GM18499 (cell line): ENCODE measurements at regions not wholly inside any gene's neighbourhood (a gene's known extent, or its start where the extent isn't known, plus 50 kb on each side); places are given as distances from the start of the nearest gene placed in this dataset.

Source experiments
- ATAC-seq: cut with Tn5 transposase; IDR thresholded peaks from one replicate; pipeline ENCODE4 v1.9.1; 2021; ENCODE audit warnings: moderate number of reproducible peaks; ENCODE audit not compliant: insufficient read depth, unreplicated experiment

DNA sequence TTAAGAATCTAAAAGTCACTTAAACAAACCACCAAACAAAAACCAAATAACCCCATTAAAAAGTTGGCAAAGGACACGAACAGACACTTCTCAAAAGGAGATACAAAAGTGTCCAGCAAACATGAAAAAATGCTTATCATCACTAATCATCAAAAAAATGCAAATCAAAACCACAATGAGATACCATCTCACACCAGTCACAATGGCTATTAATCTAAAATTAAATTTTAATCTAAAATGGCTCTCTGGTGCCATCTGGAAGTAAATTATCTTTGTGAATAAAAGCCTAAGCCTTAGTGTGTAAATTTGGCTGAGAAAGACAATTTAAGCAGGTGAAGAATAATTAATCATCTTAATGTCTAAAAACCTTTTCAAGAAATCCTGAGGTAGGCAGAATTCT, 204.5 kb upstream of the PPFIA2 start:
- ATAC-seq = no peak

DNA sequence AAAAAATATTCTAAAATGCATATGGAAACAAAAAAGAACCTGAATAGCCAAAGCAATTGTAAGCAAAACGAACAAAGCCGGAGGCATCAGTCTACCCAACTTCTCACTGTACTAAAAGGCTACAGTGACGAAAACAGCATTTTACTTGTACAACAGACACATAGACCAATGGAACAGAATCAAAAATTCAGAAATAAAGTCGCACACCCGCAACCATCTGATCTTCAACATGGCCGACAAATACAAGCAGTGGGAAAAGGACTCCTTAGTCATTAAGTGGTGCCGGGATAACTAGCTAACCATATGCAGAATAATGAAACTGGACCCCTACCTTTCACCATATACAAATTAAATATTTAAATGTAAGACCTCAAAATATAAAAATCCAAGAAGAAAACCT, 203.9 kb upstream of the PPFIA2 start:
- no peak for ATAC-seq

DNA sequence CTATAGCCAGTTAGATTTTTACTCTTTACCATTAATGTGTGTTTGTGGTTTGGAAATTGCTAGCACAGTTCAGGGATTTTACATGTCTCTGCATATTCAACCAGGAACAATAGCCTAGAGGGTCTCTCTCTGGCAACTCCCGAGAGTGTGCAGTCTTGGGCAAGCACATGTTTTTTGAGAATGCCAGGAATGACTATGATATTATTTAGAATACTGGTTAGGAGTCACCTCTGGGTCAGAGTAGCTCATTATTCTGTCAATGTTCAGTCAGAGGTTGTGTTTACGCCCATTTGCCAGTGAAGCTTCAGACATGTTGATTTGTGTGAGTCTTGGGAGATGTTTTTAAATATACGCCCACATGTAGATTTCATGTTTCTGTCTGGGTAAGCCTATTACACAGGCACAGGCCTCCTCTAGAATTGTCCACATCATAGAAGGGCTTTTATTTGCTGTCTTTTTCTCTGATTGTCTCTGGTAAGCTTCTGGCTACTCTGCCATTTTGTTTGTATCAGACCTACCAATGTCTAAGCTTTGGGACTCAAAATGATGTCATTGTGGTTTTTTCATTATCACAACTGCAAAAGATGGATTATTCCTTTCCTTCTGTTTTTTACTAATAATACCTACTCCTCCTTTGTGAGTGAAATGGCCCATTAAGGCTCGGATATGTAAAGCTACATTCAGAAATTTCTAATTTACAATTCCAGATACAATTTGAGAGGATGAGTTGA, 203.1 kb upstream of the PPFIA2 start:
- ATAC-seq = no peak

DNA sequence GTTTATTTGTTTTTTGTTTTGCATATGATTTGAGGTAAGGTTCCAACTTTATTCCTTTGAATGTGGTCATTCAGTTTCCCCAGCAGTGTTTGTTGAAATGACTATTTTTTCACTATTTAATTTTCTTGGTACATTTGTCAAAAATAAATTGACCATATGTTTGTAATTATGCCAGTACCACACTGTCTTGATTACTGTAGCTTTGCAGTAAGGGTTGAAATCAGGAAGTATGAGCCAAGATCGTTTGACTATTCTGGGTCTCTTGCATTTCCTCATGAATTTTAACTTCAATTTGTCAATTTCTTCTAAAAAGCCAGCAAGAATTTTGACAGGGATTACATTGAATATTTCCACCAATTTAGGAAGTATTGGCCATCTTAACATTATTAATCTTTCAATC, 199.3 kb upstream of the PPFIA2 start:
- ATAC-seq = no peak

DNA sequence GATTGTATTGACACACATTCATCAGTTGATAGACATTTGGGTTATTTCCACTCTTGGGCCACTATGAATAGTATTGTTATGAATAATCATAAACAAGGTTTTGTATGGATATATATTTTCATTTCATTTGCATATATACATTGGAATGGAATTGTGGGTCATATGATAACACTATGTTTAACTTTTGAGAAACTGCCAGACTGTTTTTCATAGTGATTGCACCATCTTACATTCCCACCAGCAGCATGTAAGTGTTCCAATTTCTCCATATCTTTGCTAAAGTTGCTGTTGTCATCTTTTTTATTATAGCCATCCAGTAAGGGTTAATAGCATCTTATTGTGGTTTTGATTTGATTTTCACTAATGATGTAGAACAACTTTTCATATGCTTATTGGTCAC, 198.5 kb upstream of the PPFIA2 start:
- no peak for ATAC-seq

DNA sequence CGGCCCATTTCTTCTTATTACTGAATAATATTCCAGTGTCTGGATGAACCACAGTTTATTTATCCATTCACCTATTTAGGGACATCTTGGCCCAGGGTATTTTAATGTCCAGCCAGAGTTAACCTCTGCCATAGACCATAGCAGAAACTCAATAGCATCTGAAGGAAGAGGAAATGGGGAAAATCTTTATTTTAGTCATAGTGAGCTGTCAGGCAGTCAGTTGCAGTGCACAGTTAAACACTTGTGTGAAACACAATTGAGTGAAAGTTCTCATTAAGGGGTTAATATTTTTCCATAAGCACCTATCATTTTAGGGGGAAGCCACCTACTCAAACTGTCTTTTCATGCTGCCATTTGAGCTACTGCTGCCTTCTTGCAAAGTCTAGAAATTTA, 197.3 kb upstream of the PPFIA2 start:
- no peak for ATAC-seq

DNA sequence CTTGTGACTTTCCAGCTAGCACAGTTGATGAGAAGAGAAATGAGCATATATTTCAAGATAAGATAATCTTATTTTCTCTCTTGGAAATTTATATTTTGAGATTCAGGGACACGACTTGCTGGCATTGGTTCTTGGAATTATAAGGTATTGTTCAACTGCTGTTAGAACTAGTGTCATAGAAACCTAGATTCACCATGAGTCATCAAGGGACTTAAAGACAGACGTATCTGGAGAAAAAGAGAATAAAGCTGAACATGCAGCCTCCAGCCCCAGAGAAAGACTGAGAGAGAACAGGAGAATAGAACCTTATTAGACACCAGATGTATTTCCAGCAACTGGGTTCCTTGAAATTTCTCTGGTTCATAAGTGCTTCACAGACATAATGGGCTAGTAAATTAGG, 194.4 kb upstream of the PPFIA2 start:
- ATAC-seq = no peak

DNA sequence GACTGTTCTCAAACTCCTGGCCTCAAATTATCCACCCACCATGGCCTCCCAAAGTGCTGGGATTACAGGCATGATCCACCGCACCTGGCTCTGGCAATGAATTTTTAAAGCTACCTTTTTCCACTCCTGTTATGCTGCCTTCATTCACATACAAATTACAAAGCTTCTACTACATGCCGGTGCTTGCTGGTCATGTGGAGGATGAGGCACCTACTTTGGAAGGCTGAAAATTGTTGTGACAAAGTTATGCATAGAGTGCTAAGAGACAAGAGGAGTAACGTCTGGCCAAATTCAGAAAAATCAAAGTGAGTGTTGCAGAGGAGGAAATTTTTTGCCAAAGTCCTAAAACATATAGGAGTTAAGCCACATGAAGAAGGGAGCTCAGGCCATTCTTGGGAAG, 191.7 kb upstream of the PPFIA2 start:
- no peak for ATAC-seq

DNA sequence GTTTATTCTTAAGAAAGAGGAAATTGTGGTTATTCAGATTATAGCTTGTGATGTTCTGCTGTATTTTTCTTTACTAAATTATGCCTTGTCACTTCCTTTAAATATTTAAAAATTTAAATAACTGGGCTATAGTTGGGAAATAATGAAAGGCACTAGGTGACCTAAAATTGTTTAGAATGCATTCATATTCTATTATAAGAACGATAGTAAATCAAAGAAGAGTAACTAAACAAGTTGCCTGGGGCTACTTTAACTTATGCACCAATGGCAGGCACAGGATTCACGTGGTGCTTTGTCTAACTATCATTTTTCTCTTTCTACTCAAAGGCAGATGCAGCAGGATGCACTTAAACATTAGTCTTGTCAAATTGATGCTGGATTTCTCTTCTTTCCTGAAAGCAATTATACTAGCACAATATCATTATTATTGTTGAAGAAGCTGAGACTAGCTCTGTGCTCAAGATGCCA, 190.7 kb upstream of the PPFIA2 start:
- no peak for ATAC-seq

DNA sequence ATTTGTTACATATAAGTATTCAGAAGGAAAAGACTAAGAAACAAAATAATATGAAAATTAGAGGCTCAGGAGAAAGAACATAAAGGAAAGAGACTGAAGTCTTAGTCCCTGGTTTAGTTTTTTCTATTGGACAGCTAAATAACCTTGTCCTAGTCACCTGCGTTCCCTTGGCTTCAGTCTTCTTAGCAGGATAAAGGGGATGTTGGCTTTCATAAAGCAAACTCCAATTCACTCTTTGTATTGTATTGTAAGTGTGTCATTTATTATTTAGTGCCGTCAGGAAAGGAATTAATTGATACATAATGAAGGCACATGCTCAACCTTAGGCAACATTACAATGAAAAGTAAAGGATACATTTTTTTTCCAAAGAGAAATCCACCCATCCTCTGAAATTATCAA, 190.3 kb upstream of the PPFIA2 start:
- ATAC-seq = no peak

DNA sequence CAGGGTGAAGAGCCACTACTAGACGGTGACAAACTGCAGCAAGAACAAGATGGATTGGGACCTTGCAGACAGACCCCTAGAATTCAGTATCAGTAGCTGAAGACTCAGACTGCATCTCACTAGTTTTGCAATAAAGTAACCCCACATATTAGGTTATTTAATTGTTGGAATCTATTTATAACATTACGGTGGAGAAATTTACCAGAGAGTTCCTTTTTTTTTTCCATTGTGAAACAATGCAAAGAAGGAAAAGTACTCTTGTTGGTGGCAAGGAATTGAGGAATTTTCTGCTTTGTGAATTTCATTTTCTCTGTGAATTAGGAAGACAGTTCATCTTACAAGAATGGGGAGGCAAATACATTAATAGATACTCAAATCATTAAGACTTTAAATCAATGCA, 185.7 kb upstream of the PPFIA2 start:
- ATAC-seq = no peak

DNA sequence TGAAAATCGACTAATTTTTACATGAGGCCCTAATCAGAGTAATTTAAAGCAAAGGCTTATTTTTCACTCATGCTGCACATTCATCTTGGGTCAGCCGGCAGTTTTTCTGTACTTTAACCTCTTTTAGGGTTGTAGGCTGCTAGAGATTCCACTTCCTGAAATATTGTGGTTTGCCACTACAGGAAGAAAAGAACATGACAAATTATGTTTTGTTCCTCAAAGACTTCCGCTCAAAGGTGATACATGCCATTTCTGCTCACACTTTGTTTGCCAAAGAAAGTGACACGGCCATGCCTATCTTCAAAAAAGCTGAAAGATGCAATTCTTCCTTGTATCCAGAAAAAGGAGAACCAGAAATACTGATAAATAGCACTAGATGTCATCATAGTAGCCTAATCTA, 183.4 kb upstream of the PPFIA2 start:
- no peak for ATAC-seq

DNA sequence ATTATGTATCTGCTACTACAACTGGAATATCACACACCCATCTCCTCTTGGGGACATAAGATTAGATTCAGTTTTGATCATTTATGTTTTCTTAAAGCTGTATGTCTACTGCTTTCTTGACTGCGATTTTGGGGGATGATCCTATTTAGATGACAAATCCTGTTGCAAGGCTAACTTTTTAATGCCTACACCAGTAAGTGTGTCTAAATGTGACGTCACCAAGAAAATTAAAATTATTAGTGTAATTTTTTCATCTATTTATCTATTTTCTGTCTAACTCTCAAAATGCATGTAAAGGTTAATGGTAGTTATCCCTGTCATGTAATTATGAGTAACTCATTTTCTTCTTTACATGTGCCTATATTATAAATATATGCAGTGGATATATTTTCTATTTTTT, 170.9 kb upstream of the PPFIA2 start:
- no peak for ATAC-seq

DNA sequence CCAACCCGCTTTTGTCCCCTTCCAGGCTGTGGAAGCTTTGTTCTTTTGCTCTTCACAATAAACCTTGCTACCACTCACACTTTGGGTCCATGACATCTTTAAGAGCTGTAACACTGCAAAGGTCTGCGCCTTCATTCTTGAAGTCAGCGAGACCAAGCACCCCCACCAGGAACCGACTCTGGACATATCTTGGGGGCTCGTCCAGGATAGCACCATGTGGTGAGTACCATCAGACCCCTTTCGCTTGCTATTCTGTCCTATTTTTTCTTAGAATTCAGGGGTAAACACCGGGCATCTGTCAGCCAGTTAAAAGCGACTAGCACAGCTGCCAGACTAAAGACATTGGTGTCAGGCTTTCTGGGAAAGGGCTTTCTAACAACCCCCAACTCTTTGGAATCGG, 137.6 kb upstream of the PPFIA2 start:
- ATAC-seq = no peak

DNA sequence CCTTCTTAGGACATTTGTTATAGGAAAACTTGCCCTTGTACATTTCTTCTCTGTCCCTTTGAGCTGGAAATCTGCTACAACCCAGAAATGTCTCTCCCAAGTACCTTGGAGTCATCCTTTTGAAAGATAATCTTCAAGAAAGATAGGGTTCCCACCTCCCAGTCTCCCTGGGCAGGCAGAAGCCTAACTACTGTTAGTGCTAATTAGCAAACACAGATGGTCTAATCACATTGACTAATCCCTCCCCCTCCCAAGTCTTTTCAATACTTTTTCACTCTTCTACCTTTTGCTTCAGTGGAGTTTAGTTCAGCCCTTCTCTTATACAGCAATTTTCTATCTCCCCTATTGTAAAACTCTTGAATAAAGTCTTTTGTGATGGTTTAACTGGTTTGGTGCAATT, 129.8 kb upstream of the PPFIA2 start:
- no peak for ATAC-seq

DNA sequence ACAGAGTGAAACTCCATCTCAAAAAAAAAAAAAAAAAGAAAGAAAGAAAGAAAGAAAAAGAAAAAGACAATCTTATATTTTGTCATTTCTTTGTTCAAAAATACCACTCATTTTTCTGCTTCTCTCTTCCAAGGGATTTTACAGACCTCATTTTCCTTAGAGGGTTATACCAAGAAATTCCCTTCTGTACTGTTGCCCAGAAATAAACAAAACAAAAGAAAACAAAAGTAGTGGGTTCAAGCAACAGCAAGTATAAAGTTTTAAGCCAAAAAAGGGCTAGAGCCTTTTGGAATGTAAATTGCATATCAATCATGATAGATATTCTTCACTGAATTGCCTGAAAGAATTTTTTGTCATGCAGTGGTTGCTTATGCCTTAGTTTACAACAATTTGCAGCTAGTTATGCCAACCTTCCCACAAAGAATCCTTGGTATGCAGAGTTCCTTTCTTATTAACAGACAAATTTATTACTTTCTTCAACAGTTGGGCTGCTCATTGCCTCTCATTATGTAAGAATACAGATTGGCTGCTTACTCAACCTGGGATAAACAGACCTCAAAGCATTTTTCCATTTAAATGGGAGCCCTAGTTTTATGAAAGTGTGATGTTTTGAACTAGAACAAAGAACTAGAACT, 129.1 kb upstream of the PPFIA2 start:
- ATAC-seq = no peak

DNA sequence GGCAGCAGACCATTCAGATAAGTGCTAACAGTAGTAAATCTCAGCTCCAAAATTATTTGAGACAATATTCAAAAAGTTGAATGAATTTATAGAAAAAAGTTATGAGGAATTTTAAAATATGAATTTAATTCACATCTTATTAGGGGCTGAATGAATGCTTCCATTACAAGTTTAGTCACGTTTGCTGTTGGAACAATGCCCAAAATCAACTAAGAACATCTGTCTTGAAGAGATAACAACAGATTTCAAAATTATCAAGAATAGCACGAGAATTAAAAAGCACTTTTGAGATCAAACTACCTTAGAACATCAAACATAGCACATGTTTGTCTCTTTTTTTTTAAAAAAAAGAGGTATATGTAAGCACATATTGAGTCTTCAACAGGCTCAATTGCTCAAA, 115.4 kb upstream of the PPFIA2 start:
- no peak for ATAC-seq

DNA sequence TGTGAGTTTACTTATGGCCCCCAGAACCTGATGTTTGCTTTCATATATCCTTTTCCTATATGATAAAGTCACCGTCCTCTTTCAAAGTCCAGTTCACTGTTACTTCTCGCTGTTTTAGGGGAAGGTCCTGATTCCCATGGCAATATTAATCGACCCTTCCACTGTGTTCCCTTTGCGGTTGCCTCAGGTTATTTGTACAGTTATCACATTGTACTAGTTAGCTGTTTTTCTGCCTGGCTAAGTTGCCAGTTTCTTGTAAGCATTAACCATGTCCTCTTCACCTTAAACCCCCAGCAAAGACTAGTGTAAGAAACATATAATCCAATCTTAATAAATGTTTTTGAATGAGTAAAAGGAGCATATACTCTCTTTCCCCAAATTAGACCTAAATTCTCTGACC, 115.0 kb upstream of the PPFIA2 start:
- no peak for ATAC-seq

DNA sequence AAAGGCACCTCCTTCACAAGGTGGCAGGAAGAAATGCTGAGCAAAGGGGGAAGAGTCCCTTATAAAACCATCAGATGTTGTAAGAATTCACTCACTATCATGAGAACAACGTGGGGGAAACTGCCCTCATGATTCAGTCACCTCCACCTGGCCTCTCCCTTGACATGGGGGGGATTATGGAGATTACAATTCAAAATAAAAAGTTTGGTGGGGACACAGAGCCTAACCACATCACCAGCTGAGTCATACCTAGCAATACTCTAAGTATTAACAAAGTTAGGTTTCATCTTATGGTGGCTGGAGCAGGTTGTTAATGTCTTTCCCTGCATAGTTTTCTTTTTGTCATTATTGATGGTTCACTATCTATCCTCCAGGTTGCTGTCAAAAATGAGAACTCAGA, 113.2 kb upstream of the PPFIA2 start:
- ATAC-seq = no peak

DNA sequence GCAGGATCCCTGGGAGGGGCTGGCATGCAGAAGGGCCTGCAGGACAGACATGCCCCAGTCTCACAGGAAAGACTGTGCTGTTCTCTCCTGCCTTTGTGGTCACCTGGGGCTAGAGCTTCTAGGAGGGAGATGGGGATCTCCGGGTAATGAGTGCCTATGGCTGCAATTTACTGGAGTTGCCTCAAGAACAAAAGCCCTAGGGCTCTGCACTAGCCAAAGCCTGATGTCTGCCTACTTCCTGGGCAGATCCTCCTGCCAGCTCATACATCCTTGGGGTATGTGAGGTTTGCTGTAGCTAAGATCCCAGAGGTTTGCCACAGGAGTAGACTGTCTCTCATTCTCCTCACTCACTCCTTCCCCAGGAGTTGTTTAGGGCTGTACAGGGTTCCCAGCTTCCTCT, 106.9 kb upstream of the PPFIA2 start:
- no peak for ATAC-seq

DNA sequence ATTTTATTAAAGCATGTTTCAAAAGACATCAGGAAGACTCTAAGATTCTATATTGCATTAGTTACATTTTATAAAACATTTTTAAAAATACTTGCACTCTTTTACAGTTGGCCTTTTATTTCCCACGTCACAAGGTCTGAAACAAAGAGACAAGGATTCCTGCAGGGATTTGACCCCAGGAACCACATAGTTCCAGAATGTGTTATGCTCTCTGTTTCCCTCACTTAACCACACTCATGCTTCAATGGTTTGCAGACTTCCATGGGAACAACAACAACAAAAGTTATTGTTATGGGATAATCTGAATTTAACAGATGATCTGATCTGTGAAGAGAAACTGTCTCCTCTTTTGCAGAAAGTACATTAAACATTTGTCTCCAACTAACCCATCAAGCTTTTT, 104.3 kb upstream of the PPFIA2 start:
- ATAC-seq = no peak

DNA sequence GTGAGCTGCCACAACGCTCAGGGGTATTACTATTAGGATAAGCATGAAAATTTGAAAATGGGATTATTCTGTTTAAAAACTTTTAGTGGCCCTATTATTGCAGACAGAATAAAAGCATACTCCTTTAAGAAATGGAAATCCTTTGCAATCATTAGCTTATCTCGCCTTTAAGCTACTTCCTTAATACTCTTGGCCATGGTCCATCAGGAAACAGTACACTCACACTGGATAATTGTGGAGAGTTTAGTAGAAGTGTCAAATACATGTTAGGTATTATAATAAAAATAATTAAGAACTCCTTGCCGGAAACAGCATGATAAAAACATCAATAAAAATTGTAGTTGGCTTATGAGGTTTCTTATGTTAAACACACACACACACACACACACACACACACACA, 100.4 kb upstream of the PPFIA2 start:
- no peak for ATAC-seq
